ENCODE measurements at regions not wholly inside any gene's neighbourhood (a gene's known extent, or its start where the extent isn't known, plus 50 kb on each side); places are given as distances from the start of the nearest gene placed in this dataset.

DNA sequence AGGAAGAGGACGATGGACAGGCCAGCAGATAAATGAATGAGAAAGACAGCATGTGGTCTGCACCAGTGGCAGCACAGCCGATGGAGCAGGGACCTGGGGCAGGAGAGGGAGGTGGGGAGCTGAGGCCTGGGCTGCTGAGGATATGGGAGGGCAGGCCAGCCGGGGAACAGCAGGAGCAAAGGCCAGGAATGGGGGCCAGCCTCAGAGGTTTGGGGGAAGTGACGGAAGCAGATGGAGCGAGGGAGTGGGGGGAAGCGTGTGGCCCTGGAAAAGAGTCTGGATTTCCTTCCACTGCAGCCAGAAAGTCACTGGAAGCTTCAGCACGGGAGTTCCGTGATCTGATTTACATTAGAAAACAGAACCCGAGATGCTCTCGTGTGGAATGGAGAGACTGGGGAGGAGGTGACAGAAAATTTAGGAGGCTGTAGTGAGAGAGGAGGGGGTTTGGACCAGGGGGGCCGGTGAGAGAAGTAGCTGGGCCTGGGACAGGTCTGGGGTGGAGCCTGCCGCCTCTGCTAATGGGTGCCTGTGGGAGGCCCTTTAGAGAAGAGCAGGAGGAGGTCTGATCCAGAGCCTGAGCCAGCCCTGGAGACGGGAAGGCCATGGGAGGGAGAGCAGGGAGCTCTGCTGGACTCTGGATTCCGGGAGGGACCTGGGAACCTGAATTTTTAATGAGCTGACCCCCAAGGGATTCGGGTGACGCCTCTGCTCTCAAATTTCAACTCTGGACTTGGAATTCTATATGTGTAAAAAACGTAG lies 65.4 kb downstream of the TSPAN17 start:
- TF ChIP-seq, protein P1, sequence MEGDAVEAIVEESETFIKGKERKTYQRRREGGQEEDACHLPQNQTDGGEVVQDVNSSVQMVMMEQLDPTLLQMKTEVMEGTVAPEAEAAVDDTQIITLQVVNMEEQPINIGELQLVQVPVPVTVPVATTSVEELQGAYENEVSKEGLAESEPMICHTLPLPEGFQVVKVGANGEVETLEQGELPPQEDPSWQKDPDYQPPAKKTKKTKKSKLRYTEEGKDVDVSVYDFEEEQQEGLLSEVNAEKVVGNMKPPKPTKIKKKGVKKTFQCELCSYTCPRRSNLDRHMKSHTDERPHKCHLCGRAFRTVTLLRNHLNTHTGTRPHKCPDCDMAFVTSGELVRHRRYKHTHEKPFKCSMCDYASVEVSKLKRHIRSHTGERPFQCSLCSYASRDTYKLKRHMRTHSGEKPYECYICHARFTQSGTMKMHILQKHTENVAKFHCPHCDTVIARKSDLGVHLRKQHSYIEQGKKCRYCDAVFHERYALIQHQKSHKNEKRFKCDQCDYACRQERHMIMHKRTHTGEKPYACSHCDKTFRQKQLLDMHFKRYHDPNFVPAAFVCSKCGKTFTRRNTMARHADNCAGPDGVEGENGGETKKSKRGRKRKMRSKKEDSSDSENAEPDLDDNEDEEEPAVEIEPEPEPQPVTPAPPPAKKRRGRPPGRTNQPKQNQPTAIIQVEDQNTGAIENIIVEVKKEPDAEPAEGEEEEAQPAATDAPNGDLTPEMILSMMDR (IDR thresholded peaks at IDR 0.05): no peak
- no peak for TF ChIP-seq POLR2A (IDR thresholded peaks at IDR 0.05)
